Cardiac fibroblast (primary cell): ENCODE measurements at regions not wholly inside any gene's neighbourhood (a gene's known extent, or its start where the extent isn't known, plus 50 kb on each side); places are given as distances from the start of the nearest gene placed in this dataset.
"Not testable (repeated sequence)": the region's sequence is repeated elsewhere in the genome, so short reads cannot be mapped to it uniquely, and the experiment has no call there.

Source experiments
- DNase-seq, 2 donors: peaks; one replicate each; pipeline versions ENCODE4 v3.0.0 to v3.0.0-alpha.2; 2010; ENCODE audit warnings: low read depth in 2 of 2
- H3K4me3 ChIP-seq, 2 donors: replicated peaks in 1 of 2; 1 replicate in 1 of 2; 2 replicates in 1 of 2; pipeline ENCODE4 v1.5.1; 2011; ENCODE audit warnings: low read depth in 2 of 2, low read length in 2 of 2, mild to moderate bottlenecking in 2 of 2, moderate library complexity in 1 of 2
- CTCF ChIP-seq: IDR thresholded peaks from one replicate; pipeline ENCODE4 v1.5.1; 2011; ENCODE audit warnings: low read depth, mild to moderate bottlenecking, low read length, inconsistent platforms

- peak in 1 of 2 donors; percentile 0 for DNase-seq
- H3K4me3 ChIP-seq: no peak overlapping the region
- no peak for TF ChIP-seq CTCF
Observed at GRCh38 chr5:165029099-165029870, 1523.9 kb downstream of the MAT2B start.

- no peak overlapping the region for H3K4me3 ChIP-seq
- TF ChIP-seq CTCF: no peak
- DNase-seq: no peak
Observed at GRCh38 chr5:165030971-165031370, 1525.6 kb downstream of the MAT2B start.

GRCh38 chr5:165031371-165031770, 1526.0 kb downstream of the MAT2B start:
- no peak for DNase-seq
- no peak for TF ChIP-seq CTCF
- H3K4me3 ChIP-seq: no peak overlapping the region

- no peak for DNase-seq
- no peak for TF ChIP-seq CTCF
- H3K4me3 ChIP-seq: no peak overlapping the region
Observed at GRCh38 chr5:165035520-165035919, 1530.1 kb downstream of the MAT2B start.

- no peak for DNase-seq
- no peak overlapping the region for H3K4me3 ChIP-seq
- no peak for TF ChIP-seq CTCF
Observed at GRCh38 chr5:165039748-165040147, 1534.3 kb downstream of the MAT2B start.

GRCh38 chr5:165045941-165046340, 1540.5 kb downstream of the MAT2B start:
- not testable (repeated sequence) for H3K4me3 ChIP-seq, DNase-seq

- no peak overlapping the region for H3K4me3 ChIP-seq
- no peak for TF ChIP-seq CTCF
- no peak for DNase-seq
Observed at GRCh38 chr5:165055476-165055875, 1550.1 kb downstream of the MAT2B start.
